Omental fat pad (tissue), 3 donors: ENCODE measurements at regions not wholly inside any gene's neighbourhood (a gene's known extent, or its start where the extent isn't known, plus 50 kb on each side); places are given as distances from the start of the nearest gene placed in this dataset. TPM values are rescaled to one million over a fixed set of nuclear protein-coding genes. Genes with fewer than 3 reads are reported as not detected.

Source experiments
- ATAC-seq: fragments of 150-250 bp; one replicate; pipeline ENCODE4 v1.9.1; 2016; ENCODE audit warnings: mild to moderate bottlenecking, moderate library complexity; ENCODE audit not compliant: low FRiP score
- DNase-seq: peaks from one replicate; pipeline ENCODE4 v3.0.0-alpha.2; 2019; ENCODE audit warnings: low spot score
- CTCF ChIP-seq, 3 donors: fragments of 450-650 bp; IDR thresholded peaks; one replicate each; pipeline ENCODE4 v1.5.1; 2016 to 2017; ENCODE audit warnings: antibody characterized with exemption in 3 of 3, mild to moderate bottlenecking in 3 of 3, moderate library complexity in 2 of 3
- small RNA-seq: library from RNA; depleted of rRNA; stranded (forward); fragments of <200 nt; gene quantifications from one replicate; pipeline ENCODE3, GENCODE V24; 2016

- ATAC-seq (no peak), DNase-seq (no peak)
- no peak for TF ChIP-seq CTCF (IDR thresholded peaks at IDR 0.05)
These were observed 57.3 kb upstream of the WWC1 start for GRCh38 chr5:168234133-168234532.

- ATAC-seq (no peak), DNase-seq (no peak)
- no peak for TF ChIP-seq CTCF (IDR thresholded peaks at IDR 0.05)
These were observed 53.0 kb upstream of the WWC1 start for GRCh38 chr5:168238463-168238862.

- no peak for TF ChIP-seq CTCF (IDR thresholded peaks at IDR 0.05)
- ATAC-seq (no peak), DNase-seq (no peak)
These were observed 52.1 kb upstream of the WWC1 start for GRCh38 chr5:168239325-168239724.

Small RNAs in the stretch of these regions (small RNA-seq; reads per million reads assigned to genes)
- gene AC026403.1, result not detected
- not detected for gene RF00561
- not detected for gene RN7SKP60
- not detected for gene RNU6-168P
- not detected for gene RNU6-209P
